Eye (tissue), 1 donor: ENCODE measurements at regions not wholly inside any gene's neighbourhood (a gene's known extent, or its start where the extent isn't known, plus 50 kb on each side); places are given as distances from the start of the nearest gene placed in this dataset.
A peak's percentile ranks its signal among the peaks of the same experiment; 100 is the strongest.

ENCODE experiments used
- DNase-seq: peaks from one replicate; pipeline ENCODE4 v3.0.0-alpha.2; 2015

- no peak for DNase-seq
Measured at GRCh38 chr1:29879217-29879616, 642.9 kb downstream of the PTPRU start.

GRCh38 chr1:29878501-29878900 lies 642.2 kb downstream of the PTPRU start:
- no peak for DNase-seq

DNA sequence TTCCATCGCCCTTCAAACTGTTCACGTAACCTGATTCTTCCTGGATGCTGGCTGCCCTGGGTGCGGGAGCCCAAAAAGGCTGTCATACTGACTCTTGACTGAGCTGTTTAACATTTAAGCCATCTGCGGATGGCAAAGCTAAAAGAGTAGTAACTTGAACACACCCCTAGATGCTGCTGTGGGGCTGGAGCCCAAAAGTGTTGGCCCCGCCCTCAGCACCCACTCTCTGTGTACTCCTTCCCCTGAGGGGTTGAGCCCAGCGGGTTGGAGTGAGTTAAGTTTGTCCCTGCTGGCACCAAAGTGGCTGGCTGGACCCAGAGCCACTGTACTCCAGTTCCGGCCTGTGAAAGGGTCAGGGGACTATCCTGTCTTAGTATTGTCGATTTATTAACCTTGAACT lies 640.6 kb downstream of the PTPRU start:
- no peak for DNase-seq

DNA sequence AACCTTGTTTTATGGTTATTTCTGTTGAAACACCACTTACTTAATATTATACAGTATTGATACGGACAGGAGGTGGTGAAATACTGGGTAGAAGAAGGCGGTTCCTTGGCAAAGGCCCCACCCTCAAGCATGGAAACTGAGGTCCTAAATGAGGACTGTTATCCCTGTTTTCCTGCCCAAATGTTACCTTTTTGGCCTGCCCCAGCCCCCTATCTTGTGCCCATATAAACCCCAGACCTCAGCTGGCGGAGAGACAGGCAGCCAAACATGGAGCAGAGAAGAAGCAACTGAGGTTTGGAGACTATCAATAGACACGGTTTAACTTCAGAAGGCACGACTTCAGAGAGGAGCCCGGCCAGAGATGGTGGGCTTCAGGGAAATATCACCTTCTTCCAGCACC lies 640.1 kb downstream of the PTPRU start:
- DNase-seq, result no peak

DNA sequence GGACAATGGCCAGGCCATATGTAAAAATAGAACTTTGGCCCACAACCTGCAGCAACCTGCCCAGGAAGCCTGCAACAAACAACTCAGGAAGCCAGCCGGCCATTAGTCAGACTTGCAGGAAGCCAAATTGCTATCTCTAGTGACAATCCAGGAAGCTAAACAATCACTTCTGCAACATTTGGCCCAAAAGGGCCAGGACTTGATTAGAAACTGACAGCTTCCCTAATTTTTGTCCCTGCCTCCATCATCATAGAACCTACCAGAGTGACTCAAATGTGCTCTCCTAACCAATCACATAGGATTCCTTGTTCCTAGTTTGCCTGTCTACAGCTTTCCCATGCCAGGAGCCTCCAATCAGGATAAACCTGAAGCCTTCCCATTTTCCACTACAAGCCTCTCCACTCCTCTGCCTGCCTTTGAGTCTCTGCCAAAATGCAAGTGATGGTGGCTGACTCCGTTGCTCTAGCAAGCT lies 639.3 kb downstream of the PTPRU start:
- no peak for DNase-seq

- no peak for DNase-seq
Measured at GRCh38 chr1:29870621-29871020, 634.3 kb downstream of the PTPRU start.

DNA sequence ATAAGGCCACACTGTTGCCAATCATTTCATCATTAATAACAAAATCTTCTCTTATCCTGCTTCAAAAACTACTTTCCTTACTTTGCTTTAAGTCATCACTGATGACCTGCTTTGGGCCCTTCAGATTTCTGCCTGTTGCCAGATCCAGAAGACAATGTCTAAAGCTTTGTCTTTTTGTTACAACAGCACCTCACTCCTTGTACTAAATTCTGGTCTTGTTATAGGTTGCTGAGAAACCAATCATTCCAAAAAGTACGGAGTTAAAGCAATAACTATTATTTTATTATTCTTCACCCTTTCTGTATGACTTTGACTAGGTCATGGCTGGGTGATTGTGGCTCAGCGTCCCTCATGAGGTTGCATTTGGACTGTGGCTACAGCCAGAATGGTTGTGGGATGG lies 633.5 kb downstream of the PTPRU start:
- no peak for DNase-seq

GRCh38 chr1:29868944-29869343 lies 632.6 kb downstream of the PTPRU start:
- DNase-seq, result no peak

GRCh38 chr1:29868096-29868495 lies 631.8 kb downstream of the PTPRU start:
- DNase-seq, result no peak

DNA sequence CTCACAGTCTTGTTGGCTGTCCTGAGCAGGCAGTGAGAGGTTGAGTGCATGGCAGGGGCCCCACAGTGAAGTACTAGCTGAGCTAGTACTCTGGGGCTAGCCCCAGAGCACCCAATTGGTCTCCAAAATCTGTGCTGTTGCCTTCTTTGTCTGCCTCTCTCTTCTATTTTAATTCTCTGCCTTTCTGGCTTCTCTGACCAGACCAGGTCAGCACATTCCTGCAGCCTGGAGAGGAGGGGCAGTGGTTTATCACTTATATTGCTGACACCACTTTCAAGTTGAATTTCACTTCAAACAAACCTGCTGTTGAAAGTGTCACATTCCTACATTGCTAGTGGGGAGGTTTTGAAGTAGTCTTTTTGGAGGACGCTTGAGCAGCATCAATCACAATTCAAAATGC lies 628.7 kb downstream of the PTPRU start:
- no peak for DNase-seq

DNA sequence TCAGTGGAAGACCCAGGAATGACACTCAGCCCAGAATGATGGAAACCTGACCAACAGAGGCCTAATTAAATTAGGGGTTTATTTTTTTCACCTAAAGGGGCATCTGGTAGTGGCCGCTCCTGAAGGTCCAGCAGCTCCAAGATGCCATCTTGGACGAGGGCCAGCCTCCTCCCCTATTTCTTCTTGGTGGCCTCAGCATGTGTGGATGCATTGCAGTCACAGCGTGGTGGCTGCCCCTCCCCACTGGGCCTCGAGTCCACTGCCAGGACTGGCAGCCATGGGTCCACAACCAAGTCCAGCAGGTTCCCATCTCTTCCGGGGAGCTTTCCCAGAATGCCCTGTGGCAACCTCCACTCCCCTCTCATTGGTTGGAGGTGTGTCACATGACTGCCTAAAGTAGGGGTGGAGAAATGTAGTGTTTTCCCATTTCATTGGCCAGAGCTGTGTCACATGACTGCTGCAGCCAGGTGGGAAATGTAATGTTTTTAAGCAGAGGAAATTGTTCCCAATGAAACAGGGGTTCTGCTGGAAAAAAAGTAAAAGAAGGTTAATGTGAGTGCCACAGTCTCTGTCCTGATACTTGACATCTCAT lies 628.2 kb downstream of the PTPRU start:
- DNase-seq, result no peak

GRCh38 chr1:29861922-29862321 lies 625.6 kb downstream of the PTPRU start:
- DNase-seq, result no peak

GRCh38 chr1:29861446-29861845 lies 625.1 kb downstream of the PTPRU start:
- DNase-seq, result no peak

- no peak for DNase-seq
Measured at GRCh38 chr1:29860681-29861080, 624.4 kb downstream of the PTPRU start.

DNA sequence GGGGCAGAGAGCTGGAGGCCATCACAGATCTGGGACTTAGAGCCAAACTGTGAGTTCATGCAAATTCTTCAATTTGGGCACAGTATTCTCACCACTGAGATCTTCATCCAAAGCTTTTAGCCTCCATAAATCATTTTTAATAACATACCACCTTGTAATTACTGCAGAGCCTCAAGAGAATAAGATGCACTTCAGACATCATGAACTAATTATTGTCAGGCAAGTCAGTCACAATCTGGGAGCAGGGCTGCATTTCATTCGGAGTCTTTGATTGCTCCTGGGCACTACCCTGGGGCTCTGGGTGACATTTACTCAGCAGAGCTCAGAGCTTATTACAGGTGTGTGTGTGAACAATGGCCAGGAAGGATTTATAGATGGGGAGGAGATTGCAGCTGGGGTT lies 623.7 kb downstream of the PTPRU start:
- DNase-seq, result no peak

DNA sequence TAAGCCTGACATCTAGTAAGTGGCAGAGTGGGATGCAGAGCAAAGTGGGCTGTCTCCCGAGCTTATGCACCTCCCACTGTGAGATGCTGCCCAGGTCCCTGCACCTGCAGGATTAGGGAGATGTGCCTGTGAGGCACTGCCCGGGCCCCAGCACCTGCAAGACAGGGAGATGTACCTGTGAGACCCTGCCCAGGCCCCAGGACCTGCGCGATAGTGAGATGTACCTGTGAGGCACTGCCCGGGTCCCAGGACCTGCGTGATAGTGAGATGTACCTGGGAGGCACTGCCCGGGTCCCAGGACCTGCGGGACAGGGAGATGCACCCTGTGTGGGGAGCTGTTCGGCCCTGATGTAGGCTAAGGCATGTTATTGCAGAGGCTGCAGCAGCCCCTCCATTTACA lies 622.8 kb downstream of the PTPRU start:
- no peak for DNase-seq

- no peak for DNase-seq
Measured at GRCh38 chr1:29858646-29859045, 622.3 kb downstream of the PTPRU start.

DNA sequence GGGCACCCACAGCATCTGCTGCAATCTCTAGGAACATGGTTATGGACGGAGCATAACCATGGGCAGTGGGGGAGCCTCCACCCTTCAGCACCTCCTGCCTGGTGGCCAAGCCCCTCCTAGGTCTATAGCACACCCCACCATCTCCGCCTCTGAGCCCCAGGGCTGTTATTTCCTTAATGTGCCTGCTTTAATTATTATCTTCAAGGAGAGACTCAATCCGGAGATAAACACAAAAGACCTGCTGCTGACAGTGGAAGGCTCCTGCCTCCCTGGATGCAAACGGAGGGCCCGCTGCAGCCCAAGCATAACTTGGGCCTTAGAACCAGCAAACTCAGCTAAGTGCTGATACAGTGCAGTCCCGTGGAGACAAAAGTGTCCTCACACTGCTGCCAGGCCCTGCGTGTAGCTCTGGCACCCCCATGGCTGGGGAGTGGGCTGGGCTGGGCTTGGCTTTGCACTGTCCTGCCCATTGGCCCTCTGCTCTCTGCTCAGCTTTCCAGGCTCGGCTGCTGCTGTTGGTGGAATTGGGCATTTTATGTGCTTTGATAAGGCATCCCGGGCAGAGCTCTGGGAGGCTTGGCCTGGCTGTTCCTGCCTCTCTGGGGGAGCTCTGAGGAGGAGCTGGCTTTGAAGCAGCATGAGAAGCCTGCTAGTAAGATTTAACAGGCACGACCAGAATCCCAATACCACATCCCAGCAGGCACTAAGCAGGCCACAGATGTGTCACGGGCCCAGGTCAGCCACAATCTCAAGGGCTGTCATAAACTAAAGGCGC lies 620.2 kb downstream of the PTPRU start:
- DNase-seq, result peak; percentile 16

GRCh38 chr1:29855561-29856160 lies 619.3 kb downstream of the PTPRU start:
- DNase-seq, result peak; percentile 70

- DNase-seq, result no peak
Measured at GRCh38 chr1:29854700-29855276, 618.5 kb downstream of the PTPRU start.

GRCh38 chr1:29853716-29854330 lies 617.5 kb downstream of the PTPRU start:
- DNase-seq, result no peak

DNA sequence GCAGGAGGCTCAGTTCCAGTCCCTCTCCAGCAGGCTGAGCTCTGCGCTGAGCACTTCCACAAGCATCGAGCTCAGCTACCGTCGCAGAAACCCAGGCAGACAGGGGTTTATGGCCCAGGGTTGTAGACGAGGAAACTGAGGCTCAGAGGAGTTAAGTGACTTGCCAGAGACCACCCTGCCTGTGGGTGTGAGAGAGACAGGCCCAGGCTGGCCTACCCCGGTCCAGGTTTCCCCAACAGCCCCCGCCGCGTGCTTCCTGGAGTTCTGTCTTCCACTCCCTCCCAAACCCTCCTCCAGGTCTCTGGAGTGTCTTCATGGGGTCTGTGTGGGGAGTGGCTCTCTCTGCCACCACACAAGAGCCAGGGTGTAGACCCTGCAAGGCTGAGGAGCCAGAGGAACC lies 615.9 kb downstream of the PTPRU start:
- DNase-seq, result no peak

GRCh38 chr1:29851691-29852090 lies 615.4 kb downstream of the PTPRU start:
- no peak for DNase-seq
